GM08714 (cell line): ENCODE measurements at regions not wholly inside any gene's neighbourhood (a gene's known extent, or its start where the extent isn't known, plus 50 kb on each side); places are given as distances from the start of the nearest gene placed in this dataset.
"Not testable (repeated sequence)": the region's sequence is repeated elsewhere in the genome, so short reads cannot be mapped to it uniquely, and the experiment has no call there.

Source experiments
- H3K4me3 ChIP-seq: fragments of 200-500 bp; sonication (Bioruptor generic); 2 replicates; pipeline ENCODE4 v1.5.1; 2014; ENCODE audit warnings: mild to moderate bottlenecking, low read length, inconsistent platforms
- ZNF274 ChIP-seq: IDR thresholded peaks from 2 replicates; pipeline ENCODE4 v1.6.1; 2012; ENCODE audit warnings: mild to moderate bottlenecking, low read depth, low read length

DNA sequence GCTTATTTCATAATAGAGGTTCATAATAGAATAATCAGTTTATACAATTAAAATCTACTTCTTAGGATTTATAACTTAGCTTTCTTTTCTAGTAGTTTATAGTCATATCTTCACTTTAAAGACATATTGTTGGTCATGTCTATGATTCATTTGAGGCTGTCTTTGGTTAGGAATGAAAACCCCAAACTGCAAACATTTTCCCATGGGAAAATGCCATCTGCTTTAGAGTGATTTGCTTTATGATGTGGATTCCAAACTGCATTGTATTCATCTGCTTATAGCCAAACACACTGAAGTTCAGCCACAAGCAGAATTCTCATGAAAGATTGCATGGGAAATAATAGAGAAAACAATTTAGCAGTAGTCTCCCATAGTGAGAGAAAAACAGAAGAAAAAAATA is 128.0 kb downstream of the RFPL4B start:
- no peak overlapping the region for H3K4me3 ChIP-seq
- TF ChIP-seq ZNF274, result no peak

DNA sequence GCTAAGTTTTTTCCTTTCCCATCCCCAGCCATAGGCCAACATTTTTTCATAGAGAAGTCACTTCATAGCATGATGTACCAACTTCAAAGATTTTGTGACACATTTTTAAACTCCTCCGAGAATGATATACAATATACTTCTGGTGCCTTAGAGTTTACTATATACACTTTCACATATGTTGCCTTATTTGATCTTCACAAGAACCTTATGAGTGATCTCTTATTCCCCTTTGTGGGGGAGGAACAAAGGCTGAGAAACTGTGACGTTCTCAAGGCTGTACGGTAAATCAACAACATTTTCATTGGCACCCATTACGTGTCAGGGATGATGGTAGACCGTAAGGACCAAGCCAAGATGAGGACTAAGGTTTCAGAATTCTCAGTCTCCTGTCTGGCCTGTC is 130.0 kb downstream of the RFPL4B start:
- TF ChIP-seq ZNF274, result no peak
- H3K4me3 ChIP-seq, result no peak overlapping the region

DNA sequence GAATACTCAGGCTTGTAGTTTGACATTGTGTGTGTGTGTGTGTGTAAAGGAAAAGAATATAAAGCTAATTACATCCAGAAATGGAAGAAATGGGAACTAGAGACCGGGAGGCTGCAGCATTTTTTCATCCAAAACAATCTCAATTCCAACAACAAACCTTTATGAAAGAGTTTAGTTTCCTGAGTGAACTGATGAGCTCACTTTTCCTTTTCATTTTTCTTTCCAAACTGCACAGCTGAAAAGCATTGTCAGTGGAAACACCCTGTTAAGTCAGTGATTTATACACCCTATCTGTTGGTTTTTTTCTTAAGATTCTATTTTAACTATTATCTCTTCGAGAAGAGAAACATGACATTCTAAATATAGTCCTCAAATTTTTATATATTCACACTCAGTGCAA is 130.9 kb downstream of the RFPL4B start:
- H3K4me3 ChIP-seq, result no peak overlapping the region
- TF ChIP-seq ZNF274, result no peak

DNA sequence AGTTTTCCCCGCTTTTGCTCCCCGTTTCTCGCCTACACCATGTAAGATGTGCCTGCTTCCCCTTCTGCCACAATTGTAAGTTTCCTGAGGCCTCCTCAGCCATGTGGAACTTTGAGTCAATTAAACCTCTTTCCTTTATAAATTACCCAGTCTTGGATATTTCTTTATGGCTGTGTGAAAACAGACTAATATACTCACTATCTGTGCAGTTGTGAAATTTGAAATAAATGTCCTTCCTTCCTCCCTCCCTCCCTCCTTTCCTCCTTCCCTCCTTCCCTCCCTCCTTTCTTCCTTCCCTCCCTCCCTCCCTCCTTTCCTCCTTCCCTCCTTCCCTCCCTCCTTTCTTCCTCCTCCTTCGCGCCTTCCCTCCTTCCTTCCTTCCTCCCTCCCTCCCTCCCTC is 132.8 kb downstream of the RFPL4B start:
- not testable (repeated sequence) for H3K4me3 ChIP-seq

DNA sequence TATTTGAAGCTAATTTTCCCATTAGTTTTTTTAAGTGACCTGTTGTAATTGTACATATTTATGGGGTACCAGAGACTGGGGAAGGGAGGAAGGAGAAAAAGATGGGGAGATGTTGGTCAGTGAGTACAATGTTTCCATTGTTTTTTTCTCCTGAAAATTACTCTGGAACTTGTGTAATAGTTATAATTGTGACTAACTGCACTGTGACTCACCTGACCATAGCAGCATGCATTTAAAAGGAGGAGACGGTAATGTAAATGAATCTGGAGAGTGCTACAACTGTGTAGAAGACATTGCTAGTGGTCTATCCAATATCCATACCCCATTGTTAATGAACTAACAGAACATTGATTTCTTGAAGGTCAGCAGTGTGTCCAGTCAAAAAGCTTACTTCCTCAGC is 133.4 kb downstream of the RFPL4B start:
- TF ChIP-seq ZNF274, result no peak
- no peak overlapping the region for H3K4me3 ChIP-seq

DNA sequence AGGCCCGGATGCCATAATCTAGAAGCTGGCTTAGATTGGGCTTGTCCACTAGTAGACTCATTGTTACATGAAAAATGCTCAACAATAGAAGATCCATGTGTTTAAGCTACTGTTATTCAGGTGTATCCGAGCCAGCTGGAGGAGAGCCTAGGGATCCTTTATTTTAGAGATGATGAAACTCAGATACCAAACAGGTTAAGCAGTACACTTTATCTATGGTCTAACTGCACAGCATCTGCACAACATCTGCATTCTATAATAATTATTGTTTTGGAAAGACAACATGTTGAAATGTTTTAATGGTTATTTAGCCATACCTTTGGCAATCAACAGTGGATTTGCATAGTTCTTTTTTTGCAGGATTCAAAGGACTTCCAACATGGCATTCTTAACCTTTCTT is 134.1 kb downstream of the RFPL4B start:
- no peak for TF ChIP-seq ZNF274
- H3K4me3 ChIP-seq, result no peak overlapping the region

DNA sequence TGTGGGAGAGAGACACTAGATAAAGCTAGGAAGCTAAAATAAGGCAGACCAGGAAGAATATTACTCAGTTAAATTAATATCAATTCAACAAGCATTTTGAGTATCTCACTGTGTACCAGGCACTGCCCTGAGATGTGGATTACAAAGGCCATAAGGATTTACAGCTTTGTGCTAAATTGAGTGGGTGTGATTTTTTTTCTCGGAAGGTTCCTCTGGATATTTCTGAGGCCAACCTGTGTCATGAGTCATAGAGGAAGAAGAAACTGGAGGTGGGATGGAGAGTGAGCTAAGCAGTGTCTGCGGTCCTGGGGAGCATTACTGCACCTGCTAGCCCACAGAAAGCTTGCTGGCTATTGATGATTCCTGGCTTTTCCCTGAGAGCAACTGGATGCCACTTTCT is 135.2 kb downstream of the RFPL4B start:
- no peak for TF ChIP-seq ZNF274

DNA sequence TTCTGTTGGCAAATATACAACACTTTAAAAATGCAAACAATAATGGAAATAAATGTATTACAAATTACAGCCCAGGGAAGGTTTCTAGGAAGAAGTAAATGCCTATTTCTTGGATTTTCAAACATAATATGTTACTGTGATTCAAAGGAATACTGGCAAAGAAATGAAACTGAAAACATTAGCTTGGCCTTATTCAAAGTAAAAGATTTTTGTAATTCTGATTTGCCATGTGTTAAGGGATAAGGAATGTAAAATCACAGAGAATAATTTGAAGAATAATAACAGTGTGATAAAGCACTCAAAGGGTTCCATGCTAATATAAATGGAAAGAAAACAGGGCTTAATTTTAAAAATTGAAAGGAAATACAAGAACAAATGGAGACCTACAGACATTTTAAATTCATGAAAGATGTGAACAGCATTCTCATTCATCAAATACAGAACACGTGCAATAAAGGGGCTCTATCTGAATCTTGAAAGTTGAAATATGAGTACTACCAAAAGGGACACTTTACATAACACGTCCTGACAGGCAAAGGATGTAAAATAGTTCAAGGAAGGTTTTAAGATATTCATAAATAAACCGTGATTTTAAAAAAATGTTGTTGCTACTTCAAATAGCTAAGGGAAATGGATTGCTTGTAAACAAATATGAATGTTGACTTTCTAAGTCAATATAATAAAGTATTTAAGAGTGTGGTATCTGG is 138.1 kb downstream of the RFPL4B start:
- no peak for TF ChIP-seq ZNF274
- no peak overlapping the region for H3K4me3 ChIP-seq

More for the DNA sequence above, 135.2 kb downstream of the RFPL4B start:
- H3K4me3 ChIP-seq, result no peak overlapping the region

DNA sequence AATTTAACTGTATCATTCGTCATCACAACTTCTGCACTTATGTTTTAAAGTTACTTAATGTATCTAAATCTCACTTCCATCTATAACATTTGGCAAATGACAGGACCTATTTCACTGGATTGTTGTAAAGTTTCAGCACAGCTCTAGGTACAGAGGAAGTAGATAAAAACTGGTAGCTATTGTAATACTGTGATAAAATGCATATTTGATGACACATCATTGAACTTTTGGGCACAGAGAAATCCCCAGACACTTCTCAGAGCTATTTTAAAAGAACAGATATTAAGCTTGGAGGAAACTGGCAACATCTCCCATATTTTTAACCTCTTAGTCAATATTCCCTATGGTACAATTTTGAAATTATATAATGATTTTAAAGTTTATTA is 138.7 kb downstream of the RFPL4B start:
- H3K4me3 ChIP-seq, result no peak overlapping the region
- TF ChIP-seq ZNF274, result no peak

DNA sequence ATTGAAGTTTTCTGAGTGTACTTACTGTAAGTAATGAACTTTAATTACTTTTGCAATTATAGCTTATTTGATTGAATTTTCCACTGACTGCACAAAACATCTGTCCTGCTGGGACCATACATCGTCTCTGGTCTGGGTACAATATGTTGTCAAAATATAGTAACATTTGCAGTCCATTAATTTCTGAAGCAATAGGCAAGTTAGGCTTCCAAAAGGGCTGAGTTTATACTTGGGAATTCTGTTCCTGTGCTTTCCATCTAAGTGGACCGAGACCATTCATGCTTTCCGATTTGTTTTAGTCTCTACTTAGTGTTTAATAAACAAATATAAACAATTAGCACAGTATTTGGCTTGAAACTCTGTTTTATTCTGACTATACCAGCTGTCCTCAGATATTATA is 139.3 kb downstream of the RFPL4B start:
- no peak for TF ChIP-seq ZNF274
- no peak overlapping the region for H3K4me3 ChIP-seq

DNA sequence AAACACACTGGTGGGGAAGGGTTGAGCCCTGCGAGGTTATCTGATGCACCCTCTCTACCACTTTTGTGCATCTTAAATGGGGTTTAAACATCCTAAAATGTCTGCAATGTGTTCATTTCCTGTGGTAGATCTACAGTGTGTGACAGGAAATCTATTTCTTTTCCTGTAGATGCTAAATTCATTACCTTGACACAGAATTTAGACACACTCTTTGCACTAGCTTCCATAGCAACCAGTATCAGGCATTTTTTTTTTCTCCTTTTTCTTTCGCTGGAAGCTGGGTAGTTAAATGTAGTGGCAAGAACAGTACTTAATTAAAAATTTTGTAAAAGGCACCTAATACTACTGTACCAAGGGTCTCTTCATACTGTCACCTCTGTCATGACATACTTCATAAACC is 141.1 kb downstream of the RFPL4B start:
- H3K4me3 ChIP-seq, result no peak overlapping the region
- no peak for TF ChIP-seq ZNF274

DNA sequence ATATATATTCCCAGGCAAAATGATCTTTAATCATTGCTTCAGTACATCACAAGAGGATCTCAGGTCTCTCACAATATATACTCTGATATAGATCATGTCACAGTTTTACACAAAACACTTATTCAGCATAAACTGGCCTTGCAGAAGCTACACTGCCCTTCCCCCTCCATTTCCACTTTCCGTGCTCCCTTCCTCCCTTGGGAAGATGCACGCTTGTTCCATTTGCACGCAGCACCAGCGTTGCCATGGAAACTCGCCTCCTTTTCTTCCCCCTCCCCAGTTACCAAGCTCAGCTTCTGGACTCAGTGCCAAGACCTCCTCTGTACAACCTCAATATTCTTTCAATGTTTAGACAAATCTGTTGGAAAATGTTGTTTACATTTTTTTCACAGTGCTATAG is 154.6 kb downstream of the RFPL4B start:
- H3K4me3 ChIP-seq, result no peak overlapping the region
- no peak for TF ChIP-seq ZNF274

DNA sequence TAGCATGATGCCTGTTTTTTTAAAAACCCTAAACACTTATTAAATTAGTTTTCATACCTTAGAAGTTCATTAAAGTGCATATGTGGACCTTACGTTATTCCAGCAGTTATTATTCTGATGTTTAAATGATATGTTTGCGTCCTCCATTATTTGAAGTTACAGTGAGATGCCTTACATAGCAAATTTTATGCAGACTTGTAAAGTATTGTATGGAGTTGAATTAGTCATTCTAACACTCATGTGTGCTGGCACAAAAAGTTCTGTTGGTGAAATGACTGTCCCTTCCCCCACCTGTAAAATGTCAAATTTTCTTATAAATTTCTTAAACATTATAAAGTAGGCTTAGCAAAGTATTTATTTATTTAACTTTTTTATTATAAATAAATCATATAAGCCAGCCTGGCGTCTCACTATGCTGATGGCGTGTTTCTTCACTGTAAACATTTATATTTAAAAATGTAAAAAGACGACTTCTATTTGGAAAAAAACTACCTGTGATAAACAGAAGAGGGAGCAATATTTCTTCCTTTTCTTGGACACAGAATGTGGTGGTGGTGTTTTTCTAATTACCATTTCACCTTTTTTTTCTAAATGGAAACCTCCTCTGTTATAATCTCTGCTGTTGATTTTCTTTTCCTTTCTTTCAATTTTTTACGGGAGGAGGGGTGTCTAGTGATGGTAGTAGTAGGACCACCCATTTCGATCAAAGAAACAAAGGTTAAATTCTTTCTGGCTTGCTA is 155.4 kb downstream of the RFPL4B start:
- no peak for TF ChIP-seq ZNF274
- no peak overlapping the region for H3K4me3 ChIP-seq

DNA sequence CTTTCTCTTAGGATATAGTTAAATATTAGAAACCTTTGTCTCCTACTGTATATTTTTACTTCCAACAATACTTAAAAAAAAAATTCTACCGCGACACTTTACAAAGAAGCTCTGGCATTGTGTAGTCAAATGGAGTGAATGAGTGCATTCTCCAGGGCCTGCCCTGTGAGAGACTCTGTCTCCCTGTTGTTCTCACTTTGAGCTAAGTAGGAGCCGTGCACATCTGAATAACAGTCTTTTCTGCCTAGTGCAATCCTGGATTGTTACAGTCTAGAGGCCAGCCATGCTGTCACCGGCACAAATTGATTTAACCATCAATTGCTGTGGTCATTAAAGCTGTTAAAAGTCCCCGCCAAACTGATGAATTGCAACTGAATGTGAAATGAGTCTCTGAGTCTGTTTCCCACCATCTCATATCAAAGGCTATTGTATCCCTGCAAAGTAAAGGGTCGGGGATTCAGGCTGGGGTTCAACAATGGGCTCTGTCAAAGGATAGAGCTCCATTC is 156.0 kb downstream of the RFPL4B start:
- H3K4me3 ChIP-seq, result no peak overlapping the region
- no peak for TF ChIP-seq ZNF274

DNA sequence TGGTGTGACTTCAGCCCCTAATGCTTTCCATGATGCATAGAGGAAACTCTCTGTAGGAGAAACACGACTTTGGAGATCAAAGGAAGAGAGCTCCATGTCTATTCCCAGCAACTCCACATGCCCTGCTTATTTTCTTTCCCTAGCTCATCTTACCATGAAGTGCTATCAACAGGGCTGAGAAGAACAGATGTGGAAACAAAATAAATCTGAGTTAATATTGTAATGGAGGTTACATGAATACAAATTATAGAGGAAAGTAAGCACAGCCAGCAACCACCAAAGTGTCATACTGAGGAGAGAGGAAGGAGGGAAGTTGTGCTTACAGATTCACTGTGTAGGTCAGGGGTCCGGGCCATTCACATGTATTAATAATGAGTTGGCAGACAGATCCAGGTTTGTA is 157.5 kb downstream of the RFPL4B start:
- H3K4me3 ChIP-seq, result no peak overlapping the region
- no peak for TF ChIP-seq ZNF274
